Right lobe of liver (tissue), 6 donors: ENCODE measurements at regions not wholly inside any gene's neighbourhood (a gene's known extent, or its start where the extent isn't known, plus 50 kb on each side); places are given as distances from the start of the nearest gene placed in this dataset.

ENCODE experiments used
- ATAC-seq, 4 donors: fragments of 200-7000 bp; cut with Tn5 transposase; one replicate each; pipeline ENCODE4 v1.9.1; 2020; ENCODE audit warnings: mild to moderate bottlenecking in 4 of 4, moderate library complexity in 4 of 4
- DNase-seq, 3 donors: peaks; one replicate each; pipeline ENCODE4 v3.0.0-alpha.2; 2020
- H3K27ac ChIP-seq, 3 donors: fragments of 200-600 bp; one replicate each; pipeline ENCODE4 v1.8.0; 2022
- H3K27me3 ChIP-seq, 2 donors: fragments of 200-600 bp; one replicate each; pipeline ENCODE4 v1.8.0; 2022
- H3K36me3 ChIP-seq, 4 donors: fragments of 200-600 bp; sonication (generic) in 1 of 4; one replicate each; pipeline versions ENCODE4 v1.5.1 to v1.8.0; 2017 to 2022; ENCODE audit warnings: control low read depth in 1 of 4
- H3K4me1 ChIP-seq, 4 donors: fragments of 200-600 bp; sonication (generic) in 1 of 4; one replicate each; pipeline versions ENCODE4 v1.5.1 to v1.8.0; 2017 to 2022; ENCODE audit warnings: control low read depth in 1 of 4
- H3K4me3 ChIP-seq, 3 donors: fragments of 200-600 bp; one replicate each; pipeline ENCODE4 v1.8.0; 2022
- H3K9me3 ChIP-seq, 4 donors: fragments of 200-600 bp; sonication (generic) in 1 of 4; one replicate each; pipeline versions ENCODE4 v1.5.1 to v1.8.0; 2017 to 2022; ENCODE audit warnings: control low read depth in 1 of 4
- CTCF ChIP-seq, 4 donors: fragments of 200-600 bp in 3 of 4; fragments of 450-650 bp in 1 of 4; IDR thresholded peaks; one replicate each; pipeline versions ENCODE4 v1.5.1 to v1.8.0; 2016 to 2022; ENCODE audit warnings: antibody characterized with exemption in 4 of 4, mild to moderate bottlenecking in 2 of 4
- POLR2A ChIP-seq: fragments of 450-650 bp; IDR thresholded peaks from one replicate; pipeline ENCODE4 v1.6.1; 2017; ENCODE audit warnings: antibody characterized with exemption, mild to moderate bottlenecking
- WGBS: methylation state at CpG from one replicate; pipeline ENCODE4 v1.1.6; 2018; ENCODE audit warnings: low coverage, low lambda C conversion rate; ENCODE audit not compliant: insufficient coverage; ENCODE audit errors: missing lambda C conversion rate; 5-methylcytosine and 5-hydroxymethylcytosine counted together
- intact Hi-C, 2 donors: fragments of 100-400 bp; cut with DNase I; formaldehyde crosslinking; loops; one replicate each; pipeline versions ENCODE4 v1.11.2 to v1.14.1; 2022
- donor health status: DM: no; HTN: yes; CAD: no.
- donor health status: DM: no; HTN: no; CAD: no.
- donor health status: DM: no; HTN: no; CAD: no.
- donor health status: DM: no; HTN: yes; CAD: no.
- donor health status: DM: no; HTN: yes; CAD: no.

GRCh38 chrX:81348388-81348787 lies 146.5 kb downstream of the SH3BGRL start:
- H3K9me3 ChIP-seq = no peaks in the 10 kb centered on the region
- no peaks in the 10 kb centered on the region for H3K27me3 ChIP-seq
- no peak overlapping the region for H3K4me3 ChIP-seq
- TF ChIP-seq POLR2A (no peak), CTCF (IDR thresholded peaks at IDR 0.05) (no peak)
- intact Hi-C loops = no loop called here
- no peaks in the 10 kb centered on the region for H3K4me1 ChIP-seq
- no peak overlapping the region for H3K27ac ChIP-seq
- WGBS = 70% methylated on average over 2 of the region's 3 CpGs
- DNase-seq (no peak), ATAC-seq (no peak)
- no peaks in the 10 kb centered on the region for H3K36me3 ChIP-seq

GRCh38 chrX:81354954-81355353 lies 153.1 kb downstream of the SH3BGRL start:
- Histone ChIP-seq H3K9me3 (no peaks in the 10 kb centered on the region), H3K4me3 (no peak overlapping the region), H3K4me1 (no peaks in the 10 kb centered on the region), H3K27me3 (no peaks in the 10 kb centered on the region), H3K27ac (no peak overlapping the region), H3K36me3 (no peaks in the 10 kb centered on the region)
- intact Hi-C loops = no loop called here
- DNase-seq (no peak), ATAC-seq (no peak)
- TF ChIP-seq CTCF (IDR thresholded peaks at IDR 0.05) = no peak
- no peak for TF ChIP-seq POLR2A
- 42% methylated on average over 3 of the region's 4 CpGs for WGBS

DNA sequence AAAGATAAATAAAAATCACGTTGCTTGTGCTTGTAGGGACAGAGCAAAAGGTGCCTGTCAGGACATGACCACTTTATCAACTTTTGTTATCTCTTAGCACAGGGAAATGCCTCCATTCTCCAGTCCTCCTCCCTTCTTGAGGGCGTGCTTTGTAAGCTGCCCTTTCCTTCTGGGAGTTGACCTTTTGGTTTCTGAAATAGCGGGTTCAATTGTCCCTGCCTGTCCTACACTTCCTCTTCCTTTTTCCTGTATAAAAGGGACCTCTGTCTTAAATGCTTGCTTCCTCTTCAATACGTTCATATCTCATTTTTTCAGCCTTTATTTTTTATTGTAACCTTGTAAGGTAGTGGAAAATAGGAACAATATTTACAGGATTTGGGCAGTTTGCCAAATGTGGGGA lies 153.5 kb downstream of the SH3BGRL start:
- TF ChIP-seq CTCF (IDR thresholded peaks at IDR 0.05) = no peak
- no peak for TF ChIP-seq POLR2A
- ATAC-seq (peak; percentile 17 to 52 (median 39)), DNase-seq (no peak)
- intact Hi-C loops = no loop called here
- Histone ChIP-seq H3K36me3 (no peaks in the 10 kb centered on the region), H3K4me1 (no peaks in the 10 kb centered on the region), H3K4me3 (no peak overlapping the region), H3K27me3 (no peaks in the 10 kb centered on the region), H3K27ac (no peak overlapping the region), H3K9me3 (no peaks in the 10 kb centered on the region)
- WGBS = 14% methylated on average over 4 of the region's 4 CpGs

DNA sequence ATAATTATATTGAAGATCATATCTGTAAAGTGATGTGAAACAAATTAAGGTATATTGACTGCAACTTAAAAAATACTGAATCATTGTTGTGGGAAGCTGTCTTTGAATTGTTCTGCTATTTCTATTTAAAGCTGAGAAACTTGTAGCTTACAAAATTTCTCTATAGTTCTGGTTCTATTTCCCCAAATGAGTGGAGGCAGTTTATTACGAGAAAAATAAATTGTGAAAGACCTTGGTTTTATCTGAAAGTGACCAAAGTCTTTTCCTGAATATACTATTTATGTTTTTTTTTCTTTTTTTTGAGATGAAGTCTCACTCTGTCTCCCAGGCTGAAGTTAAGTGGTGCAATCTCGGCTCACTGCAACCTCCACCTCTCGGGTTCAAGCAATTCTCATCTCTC lies 165.4 kb downstream of the SH3BGRL start:
- 38% methylated on average over 3 of the region's 3 CpGs for WGBS
- Histone ChIP-seq H3K4me1 (no peaks in the 10 kb centered on the region), H3K27ac (no peak overlapping the region), H3K9me3 (no peaks in the 10 kb centered on the region), H3K27me3 (peaks cover 0 to 8% of the 10 kb centered on the region in 2 donors), H3K4me3 (no peak overlapping the region), H3K36me3 (no peaks in the 10 kb centered on the region)
- ATAC-seq = no peak
- intact Hi-C loops = no loop called here
- TF ChIP-seq POLR2A = no peak
- no peak for DNase-seq

DNA sequence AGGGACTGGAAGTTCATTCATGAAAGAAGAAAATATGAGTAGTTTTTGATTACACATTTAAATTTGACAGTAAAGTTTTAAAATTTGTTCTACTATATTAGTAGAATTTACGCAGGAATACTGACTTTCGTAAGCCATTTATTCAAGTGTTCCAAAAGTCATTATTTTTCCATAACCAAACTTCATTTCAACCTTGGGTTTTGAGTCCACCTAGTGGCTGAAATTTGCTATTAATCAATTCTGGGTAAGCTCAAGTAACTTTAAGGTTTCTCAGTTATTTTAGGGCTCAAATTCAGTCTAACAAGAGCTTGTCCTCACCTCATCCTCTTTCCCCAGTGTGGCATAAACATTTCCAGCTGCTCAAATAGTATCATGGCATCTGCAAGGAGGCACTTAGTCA lies 175.4 kb downstream of the SH3BGRL start:
- Histone ChIP-seq H3K4me3 (no peak overlapping the region), H3K27ac (no peak overlapping the region), H3K27me3 (peaks cover 3 to 7% of the 10 kb centered on the region in 2 donors), H3K36me3 (no peaks in the 10 kb centered on the region), H3K9me3 (no peaks in the 10 kb centered on the region), H3K4me1 (peaks cover 0 to 3% (median 0%) of the 10 kb centered on the region in 4 donors)
- peak; percentile 49 to 63 (median 58) for TF ChIP-seq CTCF (IDR thresholded peaks at IDR 0.05)
- no peak for TF ChIP-seq POLR2A
- 18% methylated on average over 2 of the region's 2 CpGs for WGBS
- DNase-seq (no peak), ATAC-seq (peak in 2 of 4 donors; percentile 30 to 40)
- intact Hi-C loops = no loop called here
